OCI-LY7 (cell line): ENCODE measurements at regions not wholly inside any gene's neighbourhood (a gene's known extent, or its start where the extent isn't known, plus 50 kb on each side); places are given as distances from the start of the nearest gene placed in this dataset.
"Not testable (repeated sequence)": the region's sequence is repeated elsewhere in the genome, so short reads cannot be mapped to it uniquely, and the experiment has no call there.

Experiments used
- EZH2phosphoT487 ChIP-seq: fragments of 200-600 bp; sonication (generic); IDR thresholded peaks from 2 replicates; pipeline ENCODE4 v1.6.1; 2018; ENCODE audit warnings: low read depth, borderline replicate concordance, mild to moderate bottlenecking, mixed run types, antibody characterized with exemption, low read length, moderate library complexity, mixed read lengths
- TF ChIP-seq, protein P1 (sequence below): fragments of 200-600 bp; sonication (generic); conservative IDR thresholded peaks from 2 replicates; pipeline ENCODE4 v1.5.1; 2014; ENCODE audit warnings: mild to moderate bottlenecking, antibody characterized with exemption, low read length, moderate library complexity, mixed read lengths

GRCh38 chr5:177923837-177924236 is 72.2 kb downstream of the PROP1 start:
- TF ChIP-seq, protein P1, sequence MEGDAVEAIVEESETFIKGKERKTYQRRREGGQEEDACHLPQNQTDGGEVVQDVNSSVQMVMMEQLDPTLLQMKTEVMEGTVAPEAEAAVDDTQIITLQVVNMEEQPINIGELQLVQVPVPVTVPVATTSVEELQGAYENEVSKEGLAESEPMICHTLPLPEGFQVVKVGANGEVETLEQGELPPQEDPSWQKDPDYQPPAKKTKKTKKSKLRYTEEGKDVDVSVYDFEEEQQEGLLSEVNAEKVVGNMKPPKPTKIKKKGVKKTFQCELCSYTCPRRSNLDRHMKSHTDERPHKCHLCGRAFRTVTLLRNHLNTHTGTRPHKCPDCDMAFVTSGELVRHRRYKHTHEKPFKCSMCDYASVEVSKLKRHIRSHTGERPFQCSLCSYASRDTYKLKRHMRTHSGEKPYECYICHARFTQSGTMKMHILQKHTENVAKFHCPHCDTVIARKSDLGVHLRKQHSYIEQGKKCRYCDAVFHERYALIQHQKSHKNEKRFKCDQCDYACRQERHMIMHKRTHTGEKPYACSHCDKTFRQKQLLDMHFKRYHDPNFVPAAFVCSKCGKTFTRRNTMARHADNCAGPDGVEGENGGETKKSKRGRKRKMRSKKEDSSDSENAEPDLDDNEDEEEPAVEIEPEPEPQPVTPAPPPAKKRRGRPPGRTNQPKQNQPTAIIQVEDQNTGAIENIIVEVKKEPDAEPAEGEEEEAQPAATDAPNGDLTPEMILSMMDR, result not testable (repeated sequence)
- TF ChIP-seq EZH2phosphoT487, result not testable (repeated sequence)
